GM18870 (cell line): ENCODE measurements at regions not wholly inside any gene's neighbourhood (a gene's known extent, or its start where the extent isn't known, plus 50 kb on each side); places are given as distances from the start of the nearest gene placed in this dataset.
"Not testable (repeated sequence)": the region's sequence is repeated elsewhere in the genome, so short reads cannot be mapped to it uniquely, and the experiment has no call there.

ENCODE experiments used
- ATAC-seq: cut with Tn5 transposase; IDR thresholded peaks from one replicate; pipeline ENCODE4 v1.9.1; 2021; ENCODE audit warnings: moderate library complexity; ENCODE audit not compliant: unreplicated experiment

DNA sequence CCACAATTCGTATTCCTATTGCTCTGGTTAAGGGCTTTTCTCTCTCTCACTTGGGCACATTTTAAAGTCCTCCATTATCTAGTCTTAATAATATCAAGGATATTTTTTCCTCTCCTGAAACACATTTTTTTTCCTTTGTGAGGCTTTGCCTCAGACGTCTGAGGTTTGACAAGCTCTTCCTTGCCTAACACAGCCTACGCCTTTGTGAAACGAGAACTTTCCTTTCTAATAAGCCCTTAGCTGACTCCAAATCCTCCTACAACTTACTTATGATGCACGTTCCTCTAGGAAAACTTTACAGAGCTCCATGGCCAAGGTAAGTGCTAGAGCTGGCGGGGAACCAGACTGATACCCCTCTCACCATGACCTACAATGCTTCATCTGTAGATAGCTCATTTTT is 841.5 kb downstream of the SOCS6 start:
- ATAC-seq: no peak

DNA sequence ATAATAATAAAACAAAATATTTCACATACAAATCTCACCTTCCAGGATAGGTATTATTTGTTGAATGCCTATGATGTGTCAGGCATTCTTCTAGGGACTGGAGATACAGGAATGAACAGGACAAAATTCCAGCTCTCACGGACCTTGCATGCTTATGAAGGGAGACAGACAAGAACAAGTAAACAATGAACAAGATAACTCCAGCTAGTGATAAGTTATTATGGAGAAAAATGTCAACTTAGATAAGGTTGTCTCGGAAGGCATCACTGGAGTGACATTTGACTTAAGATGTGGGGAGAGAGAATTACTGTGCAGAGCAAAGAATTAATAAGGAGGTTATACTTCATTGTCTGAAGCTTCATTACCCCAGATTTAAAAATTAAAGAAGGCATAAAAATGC is 836.7 kb downstream of the SOCS6 start:
- no peak for ATAC-seq

DNA sequence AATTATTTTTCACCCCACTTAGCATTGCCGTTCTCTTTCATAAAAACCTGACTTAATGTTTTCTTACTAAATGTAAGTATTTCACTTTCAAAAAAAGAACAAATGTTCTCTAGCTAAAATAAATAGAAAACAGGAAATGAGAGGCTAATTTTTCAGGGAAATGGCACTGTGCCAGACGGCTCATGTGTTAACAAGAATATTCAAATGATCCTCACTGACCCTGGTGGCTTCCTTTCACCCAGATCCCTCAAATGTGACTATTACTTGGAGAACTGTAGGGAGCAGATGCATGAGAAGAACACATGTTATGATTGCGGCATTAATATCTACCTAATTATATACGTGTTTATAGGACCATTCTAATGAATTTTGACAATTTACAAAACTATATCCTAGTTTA is 827.7 kb downstream of the SOCS6 start:
- ATAC-seq: no peak

DNA sequence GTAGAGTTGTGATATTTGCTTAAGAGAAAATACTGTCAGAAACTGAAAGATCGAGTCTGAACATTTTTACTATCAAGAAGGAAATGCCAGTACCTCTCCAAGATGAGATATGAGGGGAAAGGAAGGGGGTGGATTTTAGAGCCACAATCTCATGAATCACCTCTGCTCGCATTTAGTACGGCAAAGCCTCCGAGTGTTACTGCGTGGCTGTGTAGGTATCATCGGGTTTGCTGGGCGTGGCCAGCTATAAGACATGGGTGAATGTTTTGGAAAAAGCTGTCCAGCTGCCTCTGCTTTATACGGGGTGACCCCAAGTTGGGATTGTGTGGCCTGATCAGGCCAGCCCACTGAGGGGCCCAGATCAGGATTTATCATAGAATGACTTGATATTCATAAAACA is 826.4 kb downstream of the SOCS6 start:
- no peak for ATAC-seq

DNA sequence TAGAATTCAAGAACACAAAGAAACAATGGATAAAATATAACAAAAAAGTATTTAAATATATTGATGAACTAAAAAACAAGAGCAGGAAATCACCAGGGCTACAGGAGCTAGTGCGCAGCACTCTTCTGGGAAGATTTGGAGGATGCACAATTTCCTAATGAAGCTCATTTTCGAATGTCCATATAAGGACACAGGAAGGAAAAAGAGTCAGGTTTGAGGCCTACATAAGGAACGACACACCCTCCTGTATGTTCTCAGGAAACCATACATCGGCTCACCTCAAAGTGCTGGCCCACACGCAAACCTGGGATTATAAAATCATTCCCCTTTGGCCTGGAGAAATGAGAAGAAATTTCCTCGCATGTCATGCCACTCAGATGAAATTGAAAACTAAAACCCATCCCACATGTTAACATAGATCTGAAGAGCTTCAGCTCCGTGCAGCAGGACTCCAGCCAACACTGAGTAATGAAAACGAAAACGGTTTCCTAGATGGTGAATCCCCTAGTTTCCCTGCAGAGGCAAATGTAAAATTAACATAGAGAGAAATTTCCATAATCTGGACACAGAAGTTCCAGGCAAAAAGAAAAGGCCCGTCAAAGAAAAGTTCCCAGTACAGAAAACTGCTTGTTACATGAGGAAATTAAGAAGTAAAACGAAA is 825.8 kb downstream of the SOCS6 start:
- ATAC-seq: no peak

DNA sequence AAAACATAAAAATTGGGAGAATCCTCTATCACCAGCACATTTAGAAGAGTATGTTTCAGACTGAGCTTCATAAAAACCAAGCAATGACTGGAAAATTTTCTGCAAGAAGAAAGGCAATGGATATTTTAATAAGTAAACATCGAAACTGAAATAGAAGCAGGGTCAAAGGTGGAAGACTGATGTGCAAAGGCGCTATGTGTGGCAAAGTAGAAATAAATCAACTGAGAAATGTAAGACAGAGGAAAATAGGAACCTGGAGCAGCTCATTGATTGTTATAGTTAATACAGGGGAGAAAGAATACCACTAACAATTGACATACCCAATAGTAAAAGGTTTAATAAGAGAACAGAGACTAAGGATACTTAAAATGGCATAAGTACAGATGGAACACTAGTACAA is 818.4 kb downstream of the SOCS6 start:
- no peak for ATAC-seq

DNA sequence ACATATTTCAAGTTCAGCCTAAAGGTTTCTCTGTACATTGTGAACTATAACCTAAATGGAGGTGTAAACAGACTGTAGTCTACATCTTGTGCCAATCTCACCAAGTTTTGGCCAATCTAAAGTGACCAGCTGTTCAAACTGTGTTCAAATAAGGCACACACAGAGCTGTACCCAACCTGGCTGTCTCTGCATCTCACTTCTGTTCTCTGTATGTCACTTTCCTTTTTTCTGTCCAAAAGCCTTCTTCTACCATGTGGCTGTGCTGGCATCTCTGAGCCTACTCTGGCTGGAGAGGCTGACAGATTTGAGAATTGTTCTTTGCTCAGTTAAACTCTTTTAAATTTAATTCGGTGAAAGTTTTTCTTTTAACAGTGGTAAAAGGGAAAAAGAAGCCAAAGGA is 817.9 kb downstream of the SOCS6 start:
- no peak for ATAC-seq

DNA sequence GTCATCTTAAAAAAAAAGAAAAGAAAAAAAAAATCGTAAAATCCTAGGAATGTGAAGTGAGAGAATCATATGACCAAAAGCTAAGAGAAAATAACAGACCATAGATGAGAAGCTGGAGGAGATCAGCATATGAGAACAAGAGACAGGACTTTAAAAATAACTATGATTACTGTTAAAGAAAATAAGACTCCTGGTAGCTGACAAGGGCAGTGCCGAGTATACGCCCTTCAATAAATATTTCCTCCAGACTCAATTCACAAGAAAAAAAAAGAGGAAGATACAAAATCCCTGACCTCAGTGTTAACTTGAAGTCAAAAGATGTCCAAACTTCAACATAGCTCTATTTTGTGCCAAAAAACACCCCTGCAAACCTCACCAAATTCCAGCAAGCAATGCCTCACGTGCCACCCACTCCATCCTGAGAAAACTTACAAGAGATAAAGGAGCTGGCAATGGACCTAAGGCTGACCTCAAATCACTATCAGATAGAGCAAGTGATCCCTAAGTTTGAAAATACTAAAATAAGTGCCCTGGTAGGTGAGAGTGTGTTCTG is 817.2 kb downstream of the SOCS6 start:
- no peak for ATAC-seq

DNA sequence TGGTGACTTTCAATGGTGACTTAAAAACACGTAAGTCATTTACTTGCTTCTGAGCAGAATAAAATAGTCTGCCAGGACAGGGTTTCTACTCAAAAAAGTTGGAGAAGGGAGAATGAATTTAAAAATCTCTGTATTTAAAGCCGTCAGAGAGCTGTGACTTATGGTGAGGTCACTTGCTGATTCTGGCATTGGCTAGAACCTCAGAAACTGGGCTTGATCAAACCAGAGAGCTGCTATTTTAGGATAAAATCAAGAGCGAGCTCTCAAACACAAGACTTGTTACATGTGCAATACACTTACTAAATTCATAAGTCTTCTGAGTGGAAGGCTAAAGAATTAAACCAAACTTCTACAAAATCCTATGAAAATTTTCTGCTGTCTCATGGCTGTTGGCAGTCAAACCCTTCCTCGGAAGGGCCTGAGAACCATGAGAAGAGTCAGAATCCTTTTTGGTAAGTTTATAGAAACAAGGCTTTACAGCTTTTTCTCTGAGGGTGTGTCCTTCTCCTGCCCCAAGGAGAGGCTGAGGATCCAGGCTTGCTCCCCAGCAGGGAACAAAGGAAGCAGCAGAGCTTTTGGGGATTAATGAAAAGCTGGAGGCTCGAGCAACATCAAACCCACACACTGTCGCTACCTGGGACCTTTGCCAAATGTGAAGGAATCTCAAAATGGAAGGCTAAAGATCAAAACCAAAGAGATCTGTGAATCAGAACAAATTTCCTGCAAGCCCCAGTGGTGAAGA is 816.4 kb downstream of the SOCS6 start:
- ATAC-seq: no peak

DNA sequence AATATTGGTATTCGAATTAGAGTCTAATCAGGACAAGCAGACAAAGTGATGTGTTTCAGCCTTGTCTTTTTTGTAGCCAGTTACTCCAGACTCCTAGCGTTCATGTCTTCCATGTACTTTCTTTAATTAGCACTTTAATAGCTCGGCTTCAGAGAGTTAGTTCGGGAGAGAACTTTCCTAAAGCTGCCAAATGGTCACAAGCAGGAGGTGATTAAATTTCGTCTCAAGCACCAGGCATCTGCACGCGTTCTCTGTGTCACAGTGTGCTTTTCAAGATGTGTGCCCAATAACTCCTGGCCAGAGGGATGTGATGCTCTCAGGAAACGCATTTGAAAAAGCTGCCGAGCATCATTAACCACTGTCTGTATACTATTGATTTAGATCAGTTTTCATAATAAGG is 790.8 kb downstream of the SOCS6 start:
- ATAC-seq: no peak

DNA sequence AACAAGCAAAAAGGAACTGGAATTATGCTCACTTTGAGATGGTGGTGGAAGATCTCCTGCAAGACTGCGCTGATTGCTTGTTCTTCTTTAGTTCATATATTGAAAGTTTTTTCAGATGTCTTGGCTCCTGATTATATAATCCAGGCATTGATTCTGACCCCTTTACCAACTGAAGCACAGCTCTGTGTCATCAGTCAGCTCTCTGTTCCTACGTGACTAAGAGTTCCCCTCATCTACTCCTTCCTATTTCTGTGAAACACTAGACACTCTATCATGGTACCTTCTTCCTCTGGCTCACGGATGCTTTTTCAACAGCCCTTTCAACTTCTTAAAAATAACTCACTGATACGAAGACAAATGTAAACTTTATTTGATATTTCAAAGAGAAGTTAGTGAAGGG is 788.6 kb downstream of the SOCS6 start:
- no peak for ATAC-seq

DNA sequence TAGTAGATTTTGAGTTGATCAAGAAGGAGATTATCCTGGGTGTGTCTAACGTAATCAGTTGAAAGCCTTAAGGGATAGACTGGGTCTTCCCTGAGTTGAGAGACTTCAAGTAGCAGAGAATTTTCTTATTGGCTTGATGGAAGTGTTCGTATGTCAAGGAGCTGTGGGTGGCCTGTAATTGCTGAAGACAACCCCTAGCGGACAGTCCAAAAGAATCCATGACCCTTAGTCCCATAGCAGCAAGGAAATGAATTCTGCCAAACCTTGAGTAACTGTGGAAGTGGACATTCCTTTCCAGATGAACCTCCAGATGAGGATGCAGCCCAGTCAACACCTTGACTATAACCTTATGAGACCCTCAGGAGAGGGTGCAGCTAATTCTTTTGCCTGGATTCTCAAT is 786.3 kb downstream of the SOCS6 start:
- ATAC-seq: no peak

DNA sequence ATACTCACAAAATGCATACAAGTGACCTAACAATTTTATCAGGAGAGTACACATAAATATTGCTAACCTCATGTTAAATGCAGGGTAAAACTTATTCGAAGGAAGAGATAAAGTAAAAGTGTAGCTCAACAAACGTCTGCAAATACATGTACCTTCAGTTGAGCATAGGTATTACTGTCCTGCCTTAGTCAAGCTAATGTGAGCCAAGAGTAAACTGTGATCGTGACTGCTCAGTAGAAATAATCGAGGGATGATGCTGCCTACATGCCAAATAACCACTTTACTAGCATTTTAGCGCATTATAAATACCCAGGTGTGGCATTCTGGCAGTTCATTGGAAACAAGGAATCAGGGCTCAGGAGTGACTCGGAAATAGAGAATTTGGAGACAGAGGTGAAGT is 779.5 kb downstream of the SOCS6 start:
- no peak for ATAC-seq

DNA sequence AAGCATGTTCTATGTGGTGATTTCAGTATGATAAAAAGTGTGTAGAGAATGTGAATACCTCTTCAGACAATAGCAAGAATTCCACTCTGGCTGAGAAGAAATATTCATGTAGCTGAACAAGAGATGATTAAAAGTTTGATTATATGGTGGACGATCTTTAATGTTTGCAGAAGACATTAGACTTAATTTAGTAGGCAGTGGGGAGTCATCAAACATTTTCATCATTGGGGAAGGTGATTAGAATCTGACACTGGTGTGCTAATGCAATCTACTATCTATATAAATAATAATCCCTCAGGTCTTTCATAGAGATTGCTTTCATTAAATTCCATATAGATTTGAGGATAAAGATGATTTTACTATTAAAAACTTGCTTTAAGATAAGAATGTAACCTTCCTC is 761.0 kb downstream of the SOCS6 start:
- no peak for ATAC-seq

DNA sequence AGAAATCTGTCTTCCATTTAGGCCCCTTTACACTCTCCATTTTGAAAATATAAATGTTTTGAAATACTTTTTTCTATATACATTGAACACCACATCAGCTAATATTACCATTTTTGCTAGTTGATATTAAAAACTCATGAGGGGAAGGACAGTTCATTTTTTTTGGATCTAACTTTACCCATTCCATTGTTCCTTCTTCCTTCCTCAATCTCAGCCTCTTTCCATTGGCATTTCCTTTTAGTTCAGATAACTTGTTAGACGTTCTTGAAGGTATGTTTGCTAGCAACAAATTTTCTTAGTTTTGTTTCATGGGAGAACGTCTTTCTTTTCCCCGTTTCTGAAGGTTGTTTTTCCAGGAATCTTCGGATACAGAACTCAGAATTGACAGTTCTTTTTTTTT is 759.0 kb downstream of the SOCS6 start:
- ATAC-seq: no peak

DNA sequence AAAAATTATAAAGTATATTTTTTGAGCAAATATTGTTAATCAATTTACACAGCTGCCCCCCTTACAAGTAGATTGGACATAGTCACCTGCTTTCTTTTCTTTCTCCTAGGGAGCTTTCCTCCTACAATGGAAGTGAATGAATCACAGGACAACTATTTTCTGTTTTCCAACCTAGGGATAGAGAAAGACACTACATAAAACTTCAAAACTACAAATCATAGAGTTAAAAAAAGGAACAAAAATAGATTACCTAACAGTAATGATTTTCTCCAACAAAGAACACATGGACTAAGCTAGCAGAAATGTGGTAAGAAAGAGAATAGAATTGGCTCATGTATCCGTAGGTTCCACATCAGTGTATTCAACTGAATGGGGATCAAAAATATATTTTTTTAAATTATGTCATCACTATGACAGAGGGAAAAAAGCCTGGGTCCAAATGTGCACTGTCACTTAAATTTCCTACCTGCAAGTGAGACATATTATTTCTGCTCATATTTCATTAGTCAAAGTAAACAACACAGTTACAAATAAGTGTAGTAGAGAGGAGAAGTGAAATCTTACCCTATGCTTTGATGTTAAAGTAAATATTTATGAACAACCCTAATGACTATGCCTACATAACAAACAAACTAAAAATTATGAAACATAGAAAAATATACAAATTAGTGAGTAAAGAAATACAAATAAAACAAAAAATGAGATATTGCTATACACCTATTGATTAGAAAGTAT is 756.7 kb downstream of the SOCS6 start:
- no peak for ATAC-seq

DNA sequence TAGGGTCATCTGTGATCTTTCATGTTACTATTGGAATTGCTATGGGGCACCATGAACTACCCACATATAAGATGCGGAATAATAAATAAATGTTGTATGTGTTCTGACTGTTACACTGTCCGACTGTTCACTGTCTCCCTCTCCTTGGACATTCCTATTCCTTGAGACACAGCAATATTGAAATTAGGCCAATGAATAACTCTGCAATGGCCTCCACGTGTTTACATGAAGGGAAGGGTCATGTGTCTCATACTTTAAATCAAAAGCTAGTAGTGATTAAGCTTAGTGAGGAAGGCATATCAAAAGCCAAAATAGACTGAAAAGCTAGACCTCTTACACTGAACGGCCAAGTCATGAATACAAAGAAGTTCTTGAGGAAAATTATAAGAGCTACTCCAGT is 751.3 kb downstream of the SOCS6 start:
- ATAC-seq: no peak

DNA sequence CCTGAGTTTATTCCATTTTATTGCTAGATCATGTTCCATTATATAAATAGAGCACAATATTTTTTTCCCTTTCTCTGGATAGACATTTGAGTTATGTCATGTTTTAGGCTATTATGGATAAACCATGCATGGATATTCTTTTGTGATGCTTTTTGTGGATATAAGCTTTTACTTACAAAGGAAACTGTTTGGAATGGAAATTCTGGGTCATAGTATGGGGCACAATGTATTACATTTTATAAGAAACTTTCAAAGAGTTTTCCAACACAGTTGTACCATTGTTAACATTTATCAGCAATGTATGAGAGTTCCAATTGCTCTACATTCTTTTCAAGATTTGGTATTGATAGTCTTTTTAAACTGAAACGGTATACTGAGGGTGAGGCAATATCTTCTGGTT is 749.4 kb downstream of the SOCS6 start:
- no peak for ATAC-seq

DNA sequence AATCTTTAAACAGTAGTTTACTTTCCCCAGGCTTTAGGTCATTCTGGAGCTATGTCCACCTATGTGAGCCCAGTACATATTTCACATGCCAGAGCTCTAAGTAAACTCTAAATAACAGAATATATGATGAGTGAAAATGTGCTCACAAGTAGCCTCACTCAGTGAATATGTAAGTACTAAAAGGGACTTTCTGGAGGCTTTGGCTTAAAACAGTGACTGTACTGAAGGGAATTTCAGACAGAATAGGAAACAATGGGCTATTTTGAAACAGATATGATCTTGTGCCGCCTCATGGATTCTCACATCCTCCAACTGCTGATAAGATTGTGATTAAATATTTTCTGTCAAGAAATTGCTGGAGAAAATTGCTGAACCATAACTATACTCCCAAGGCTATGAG is 747.9 kb downstream of the SOCS6 start:
- ATAC-seq: peak; percentile 88

DNA sequence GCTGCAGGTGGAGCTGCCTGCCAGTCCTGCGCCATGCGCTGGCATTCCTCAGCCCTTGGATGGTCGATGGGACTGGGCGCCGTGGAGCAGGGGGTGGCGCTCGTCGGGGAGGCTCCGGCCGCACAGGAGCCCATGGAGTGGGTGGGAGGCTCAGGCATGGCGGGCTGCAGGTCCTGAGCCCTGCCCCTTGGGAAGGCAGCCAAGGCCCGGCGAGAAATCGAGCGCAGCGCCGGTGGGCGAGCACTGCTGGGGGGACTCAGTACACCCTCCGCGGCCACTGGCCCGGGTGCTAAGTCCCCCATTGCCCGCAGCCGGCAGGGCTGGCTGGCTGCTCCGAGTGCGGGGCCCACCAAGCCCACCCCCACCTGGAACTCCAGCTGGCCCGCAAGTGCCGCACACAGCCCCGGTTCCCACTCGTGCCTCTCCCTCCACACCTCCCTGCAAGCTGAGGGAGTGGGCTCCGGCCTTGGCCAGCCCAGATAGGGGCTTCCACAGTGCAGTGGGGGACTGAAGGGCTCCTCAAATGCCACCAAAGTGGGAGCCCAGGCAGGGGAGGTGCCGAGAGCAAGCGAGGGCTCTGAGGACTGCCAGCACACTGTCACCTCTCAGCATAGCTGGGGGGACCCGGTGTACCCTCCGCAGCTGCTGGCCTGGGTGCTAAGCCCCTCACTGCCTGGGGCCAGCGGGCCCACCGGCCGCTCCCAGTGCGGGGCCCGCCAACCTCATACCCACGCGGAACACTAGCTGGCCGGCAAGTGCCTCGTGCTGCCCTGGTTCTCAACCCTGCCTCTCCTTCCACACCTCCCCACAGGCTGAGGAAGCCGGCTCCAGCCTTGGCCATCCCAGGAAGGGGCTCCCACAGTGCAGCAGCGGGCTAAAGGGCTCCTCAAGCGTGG is 742.7 kb downstream of the SOCS6 start:
- not testable (repeated sequence) for ATAC-seq

DNA sequence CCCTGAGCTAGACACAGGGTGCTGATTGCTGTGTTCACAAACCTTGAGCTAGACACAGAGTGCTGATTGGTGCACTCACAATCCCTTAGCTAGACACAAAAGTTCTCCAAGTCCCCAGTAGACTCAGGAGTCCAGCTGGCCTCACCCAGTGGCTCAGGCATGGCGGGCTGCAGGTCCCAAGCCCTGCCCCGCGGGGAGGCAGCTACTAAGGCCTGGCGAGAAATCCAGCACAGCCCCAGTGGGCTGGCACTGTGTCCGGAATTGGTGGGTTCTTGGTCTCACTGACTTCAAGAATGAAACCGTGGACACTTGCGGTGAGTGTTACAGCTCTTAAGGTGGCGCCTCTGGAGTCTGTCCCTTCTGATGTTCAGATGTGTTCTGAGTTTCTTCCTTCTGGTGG is 741.2 kb downstream of the SOCS6 start:
- ATAC-seq: not testable (repeated sequence)
